ENCODE measurements at regions not wholly inside any gene's neighbourhood (a gene's known extent, or its start where the extent isn't known, plus 50 kb on each side); places are given as distances from the start of the nearest gene placed in this dataset.

GRCh38 chr10:85547460-85548023 lies 819.1 kb downstream of the GRID1 start:
- TF ChIP-seq CHD2 (IDR thresholded peaks at IDR 0.05; ENCODE audit: low read depth, low read length) (no peak), RAD21 (CRISPR knock-in tag; conservative IDR thresholded peaks at IDR 0.05 in 1 of 2, IDR thresholded peaks at IDR 0.05 in 1 of 2) (no peak), MXI1 (IDR thresholded peaks at IDR 0.05; ENCODE audit: low read depth, low read length) (no peak), ZNF184 (CRISPR knock-in tag; IDR thresholded peaks at IDR 0.05) (no peak), ARNT (IDR thresholded peaks at IDR 0.05) (no peak), CTBP1 (IDR thresholded peaks at IDR 0.05; ENCODE audit: borderline replicate concordance) (no peak), TCF7L2 (IDR thresholded peaks at IDR 0.05; ENCODE audit: low read depth, low read length) (no peak), ZBED1 (IDR thresholded peaks at IDR 0.05) (no peak)

All from K562 (cell line).